Muscle of back (tissue), 3 donors: ENCODE measurements at regions not wholly inside any gene's neighbourhood (a gene's known extent, or its start where the extent isn't known, plus 50 kb on each side); places are given as distances from the start of the nearest gene placed in this dataset.

ENCODE experiments used
- DNase-seq, 3 donors: peaks; one replicate each; pipeline versions ENCODE4 v3.0.0 to v3.0.0-alpha.2; 2013

- no peak for DNase-seq
These were observed 219.7 kb upstream of the RUNX1 start for GRCh38 chr21:35268817-35269216.

GRCh38 chr21:35268261-35268660, 219.2 kb upstream of the RUNX1 start:
- no peak for DNase-seq

GRCh38 chr21:35266546-35266945, 217.4 kb upstream of the RUNX1 start:
- no peak for DNase-seq

- no peak for DNase-seq
These were observed 216.2 kb upstream of the RUNX1 start for GRCh38 chr21:35265170-35265877.

- no peak for DNase-seq
These were observed 210.4 kb upstream of the RUNX1 start for GRCh38 chr21:35259457-35259856.

- no peak for DNase-seq
These were observed 209.4 kb upstream of the RUNX1 start for GRCh38 chr21:35258521-35258920.

GRCh38 chr21:35257413-35257812, 208.3 kb upstream of the RUNX1 start:
- peak; percentile 84 to 93 (median 90) for DNase-seq

- DNase-seq = peak; percentile 86 to 97 (median 90)
These were observed 207.4 kb upstream of the RUNX1 start for GRCh38 chr21:35256468-35256988.

- DNase-seq = no peak
These were observed 205.7 kb upstream of the RUNX1 start for GRCh38 chr21:35254765-35255138.

- DNase-seq = peak in 2 of 3 donors; percentile 17 to 76
These were observed 205.1 kb upstream of the RUNX1 start for GRCh38 chr21:35254006-35254764.

GRCh38 chr21:35252831-35253230, 203.7 kb upstream of the RUNX1 start:
- no peak for DNase-seq

- no peak for DNase-seq
These were observed 200.5 kb upstream of the RUNX1 start for GRCh38 chr21:35249636-35250035.

GRCh38 chr21:35245879-35246278, 196.8 kb upstream of the RUNX1 start:
- DNase-seq = no peak

- DNase-seq = no peak
These were observed 195.4 kb upstream of the RUNX1 start for GRCh38 chr21:35244514-35244913.

GRCh38 chr21:35243171-35243570, 194.1 kb upstream of the RUNX1 start:
- no peak for DNase-seq

GRCh38 chr21:35239811-35240219, 190.7 kb upstream of the RUNX1 start:
- peak in 1 of 3 donors; percentile 34 for DNase-seq

- DNase-seq = no peak
These were observed 189.0 kb upstream of the RUNX1 start for GRCh38 chr21:35238119-35238518.

GRCh38 chr21:35237287-35237686, 188.2 kb upstream of the RUNX1 start:
- no peak for DNase-seq

- no peak for DNase-seq
These were observed 187.0 kb upstream of the RUNX1 start for GRCh38 chr21:35236090-35236489.

GRCh38 chr21:35234725-35235124, 185.6 kb upstream of the RUNX1 start:
- no peak for DNase-seq

GRCh38 chr21:35233756-35234155, 184.7 kb upstream of the RUNX1 start:
- no peak for DNase-seq

GRCh38 chr21:35232545-35233176, 183.6 kb upstream of the RUNX1 start:
- DNase-seq = no peak

- DNase-seq = no peak
These were observed 182.0 kb upstream of the RUNX1 start for GRCh38 chr21:35231090-35231489.
